ENCODE measurements at regions not wholly inside any gene's neighbourhood (a gene's known extent, or its start where the extent isn't known, plus 50 kb on each side); places are given as distances from the start of the nearest gene placed in this dataset.

- TF ChIP-seq, protein P1, sequence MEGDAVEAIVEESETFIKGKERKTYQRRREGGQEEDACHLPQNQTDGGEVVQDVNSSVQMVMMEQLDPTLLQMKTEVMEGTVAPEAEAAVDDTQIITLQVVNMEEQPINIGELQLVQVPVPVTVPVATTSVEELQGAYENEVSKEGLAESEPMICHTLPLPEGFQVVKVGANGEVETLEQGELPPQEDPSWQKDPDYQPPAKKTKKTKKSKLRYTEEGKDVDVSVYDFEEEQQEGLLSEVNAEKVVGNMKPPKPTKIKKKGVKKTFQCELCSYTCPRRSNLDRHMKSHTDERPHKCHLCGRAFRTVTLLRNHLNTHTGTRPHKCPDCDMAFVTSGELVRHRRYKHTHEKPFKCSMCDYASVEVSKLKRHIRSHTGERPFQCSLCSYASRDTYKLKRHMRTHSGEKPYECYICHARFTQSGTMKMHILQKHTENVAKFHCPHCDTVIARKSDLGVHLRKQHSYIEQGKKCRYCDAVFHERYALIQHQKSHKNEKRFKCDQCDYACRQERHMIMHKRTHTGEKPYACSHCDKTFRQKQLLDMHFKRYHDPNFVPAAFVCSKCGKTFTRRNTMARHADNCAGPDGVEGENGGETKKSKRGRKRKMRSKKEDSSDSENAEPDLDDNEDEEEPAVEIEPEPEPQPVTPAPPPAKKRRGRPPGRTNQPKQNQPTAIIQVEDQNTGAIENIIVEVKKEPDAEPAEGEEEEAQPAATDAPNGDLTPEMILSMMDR (IDR thresholded peaks at IDR 0.05) = no peak
- TF ChIP-seq POLR2A (IDR thresholded peaks at IDR 0.05) = no peak
Observed at GRCh38 chr1:9482403-9482802, 56.9 kb upstream of the SLC25A33 start.

Measured in thyroid gland (tissue), 4 donors.